Neural cell (in vitro differentiated cells): ENCODE measurements at regions not wholly inside any gene's neighbourhood (a gene's known extent, or its start where the extent isn't known, plus 50 kb on each side); places are given as distances from the start of the nearest gene placed in this dataset.

Source experiments
- H2AFZ ChIP-seq: fragments of 200-600, 300-800 bp; sonication (generic), shearing (Covaris generic); 2 replicates; pipeline ENCODE4 v1.6.0; 2014; ENCODE audit warnings: low read depth, mild to moderate bottlenecking, antibody characterized with exemption, low read length, moderate library complexity
- H3F3A ChIP-seq: fragments of 200-600 bp; shearing (Covaris generic); 2 replicates; pipeline ENCODE4 v1.6.1; 2016; ENCODE audit warnings: mild to moderate bottlenecking, moderate library complexity, mixed read lengths, antibody characterized with exemption, low read length; ENCODE audit not compliant: insufficient read depth, poor library complexity, severe bottlenecking
- H3K27ac ChIP-seq: fragments of 200-600, 300-800 bp; sonication (generic), shearing (Covaris generic); 2 replicates; pipeline ENCODE4 v1.5.1; 2014; ENCODE audit warnings: mild to moderate bottlenecking, low read length, moderate library complexity
- H3K27me3 ChIP-seq: fragments of 300-800, 200-600 bp; sonication (generic), shearing (Covaris generic); 2 replicates; pipeline ENCODE4 v1.6.0; 2014; ENCODE audit warnings: mild to moderate bottlenecking, low read depth, low read length, moderate library complexity; ENCODE audit not compliant: insufficient read depth
- H3K36me3 ChIP-seq: fragments of 300-800, 200-600 bp; sonication (generic), shearing (Covaris generic); 2 replicates; pipeline ENCODE4 v1.5.1; 2014; ENCODE audit warnings: mild to moderate bottlenecking, antibody characterized with exemption, low read length, moderate library complexity; ENCODE audit not compliant: insufficient read depth
- H3K4me2 ChIP-seq: fragments of 300-800, 200-600 bp; sonication (generic), shearing (Covaris generic); 2 replicates; pipeline ENCODE4 v1.6.0; 2014; ENCODE audit warnings: mild to moderate bottlenecking, low read length
- H3K4me3 ChIP-seq: fragments of 300-800, 200-600 bp; sonication (generic), shearing (Covaris generic); 2 replicates; pipeline ENCODE4 v1.5.1; 2014; ENCODE audit warnings: mild to moderate bottlenecking, low read length, moderate library complexity
- H3K79me2 ChIP-seq: fragments of 200-600 bp; shearing (Covaris generic); replicated peaks from 2 replicates; pipeline ENCODE4 v1.6.0; 2014; ENCODE audit warnings: mild to moderate bottlenecking, low read length, moderate library complexity; ENCODE audit not compliant: insufficient read depth
- H3K9ac ChIP-seq: fragments of 300-800, 200-600 bp; sonication (generic), shearing (Covaris generic); 2 replicates; pipeline ENCODE4 v1.6.1; 2016; ENCODE audit warnings: mild to moderate bottlenecking, low read length, mixed read lengths
- H3K9me2 ChIP-seq: fragments of 200-600 bp; shearing (Covaris generic); 2 replicates; pipeline ENCODE4 v1.6.1; 2016; ENCODE audit warnings: mild to moderate bottlenecking, low read length, mixed read lengths; ENCODE audit not compliant: insufficient read depth
- H3K9me3 ChIP-seq: fragments of 200-600, 300-800 bp; sonication (generic), shearing (Covaris generic); 2 replicates; pipeline ENCODE4 v1.6.1; 2016; ENCODE audit warnings: mild to moderate bottlenecking, mixed run types, low read length, moderate library complexity, mixed read lengths
- H4K20me1 ChIP-seq: fragments of 200-600 bp; shearing (Covaris generic); 2 replicates; pipeline ENCODE4 v1.6.1; 2016; ENCODE audit warnings: mild to moderate bottlenecking, mixed run types; ENCODE audit not compliant: insufficient read depth
- EP300 ChIP-seq: fragments of 450-650 bp; conservative IDR thresholded peaks from 2 replicates; pipeline ENCODE4 v1.6.1; 2014; ENCODE audit warnings: antibody characterized with exemption, mild to moderate bottlenecking, moderate library complexity; ENCODE audit not compliant: poor library complexity, severe bottlenecking
- EZH2 ChIP-seq: fragments of 200-600, 300-800 bp; shearing (Covaris generic), sonication (generic); IDR thresholded peaks from 2 replicates; pipeline ENCODE4 v1.6.1; 2014; ENCODE audit warnings: antibody characterized with exemption, low read length, borderline replicate concordance, mild to moderate bottlenecking; ENCODE audit not compliant: insufficient read depth, poor library complexity, severe bottlenecking
- MXI1 ChIP-seq: fragments of 450-650 bp; conservative IDR thresholded peaks from 2 replicates; pipeline ENCODE4 v1.6.1; 2014; ENCODE audit warnings: antibody characterized with exemption, mild to moderate bottlenecking; ENCODE audit not compliant: poor library complexity, severe bottlenecking
- POLR2AphosphoS5 ChIP-seq: IDR thresholded peaks from 2 replicates; pipeline ENCODE4 v1.6.1; 2012
- RAD21 ChIP-seq: fragments of 450-650 bp; conservative IDR thresholded peaks from 2 replicates; pipeline ENCODE4 v1.6.1; 2014; ENCODE audit warnings: antibody characterized with exemption, mild to moderate bottlenecking, moderate library complexity
- SMC3 ChIP-seq: fragments of 450-650 bp; conservative IDR thresholded peaks from 2 replicates; pipeline ENCODE4 v1.6.1; 2014; ENCODE audit warnings: antibody characterized with exemption, mild to moderate bottlenecking, moderate library complexity; ENCODE audit not compliant: poor library complexity
- TAF1 ChIP-seq: IDR thresholded peaks from 2 replicates; pipeline ENCODE4 v1.6.1; 2012; ENCODE audit warnings: low read depth
- TF ChIP-seq, protein P1 (sequence below): IDR thresholded peaks from 2 replicates; pipeline ENCODE4 v1.6.1; 2012; ENCODE audit warnings: borderline replicate concordance
- TF ChIP-seq, protein P2 (sequence below): fragments of 450-650 bp; IDR thresholded peaks from 2 replicates; pipeline ENCODE4 v1.5.1; 2014; ENCODE audit warnings: antibody characterized with exemption, mild to moderate bottlenecking, moderate library complexity; ENCODE audit not compliant: poor library complexity, severe bottlenecking

DNA sequence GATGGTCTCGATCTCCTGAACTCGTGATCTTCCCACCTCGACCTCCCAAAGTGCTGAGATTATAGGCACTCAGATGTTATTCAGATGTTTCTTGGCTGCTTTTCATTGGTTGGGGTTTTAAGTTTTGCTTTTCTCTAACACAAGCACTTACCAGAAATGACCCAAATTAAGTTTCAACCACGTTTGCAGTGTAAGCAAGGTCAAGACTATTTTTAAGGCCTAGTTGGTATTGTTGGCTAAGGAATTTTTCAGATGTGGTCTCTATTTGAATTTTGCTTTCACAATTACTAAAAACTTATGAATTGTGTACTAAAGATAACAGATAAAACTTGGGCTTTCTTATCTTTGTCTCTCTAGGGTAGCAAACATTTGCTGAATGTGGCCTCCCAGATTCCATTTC, 1756.9 kb upstream of the TENM3 start:
- H4K20me1 ChIP-seq, result no peaks in the 10 kb centered on the region
- H3K27ac ChIP-seq, result no peak overlapping the region
- H3K9me3 ChIP-seq, result no peaks in the 10 kb centered on the region
- no peaks in the 10 kb centered on the region for H3K9me2 ChIP-seq
- H3K27me3 ChIP-seq, result no peaks in the 10 kb centered on the region
- no peak for TF ChIP-seq EP300
- no peak for TF ChIP-seq TAF1
- TF ChIP-seq SMC3, result no peak
- TF ChIP-seq, protein P1, sequence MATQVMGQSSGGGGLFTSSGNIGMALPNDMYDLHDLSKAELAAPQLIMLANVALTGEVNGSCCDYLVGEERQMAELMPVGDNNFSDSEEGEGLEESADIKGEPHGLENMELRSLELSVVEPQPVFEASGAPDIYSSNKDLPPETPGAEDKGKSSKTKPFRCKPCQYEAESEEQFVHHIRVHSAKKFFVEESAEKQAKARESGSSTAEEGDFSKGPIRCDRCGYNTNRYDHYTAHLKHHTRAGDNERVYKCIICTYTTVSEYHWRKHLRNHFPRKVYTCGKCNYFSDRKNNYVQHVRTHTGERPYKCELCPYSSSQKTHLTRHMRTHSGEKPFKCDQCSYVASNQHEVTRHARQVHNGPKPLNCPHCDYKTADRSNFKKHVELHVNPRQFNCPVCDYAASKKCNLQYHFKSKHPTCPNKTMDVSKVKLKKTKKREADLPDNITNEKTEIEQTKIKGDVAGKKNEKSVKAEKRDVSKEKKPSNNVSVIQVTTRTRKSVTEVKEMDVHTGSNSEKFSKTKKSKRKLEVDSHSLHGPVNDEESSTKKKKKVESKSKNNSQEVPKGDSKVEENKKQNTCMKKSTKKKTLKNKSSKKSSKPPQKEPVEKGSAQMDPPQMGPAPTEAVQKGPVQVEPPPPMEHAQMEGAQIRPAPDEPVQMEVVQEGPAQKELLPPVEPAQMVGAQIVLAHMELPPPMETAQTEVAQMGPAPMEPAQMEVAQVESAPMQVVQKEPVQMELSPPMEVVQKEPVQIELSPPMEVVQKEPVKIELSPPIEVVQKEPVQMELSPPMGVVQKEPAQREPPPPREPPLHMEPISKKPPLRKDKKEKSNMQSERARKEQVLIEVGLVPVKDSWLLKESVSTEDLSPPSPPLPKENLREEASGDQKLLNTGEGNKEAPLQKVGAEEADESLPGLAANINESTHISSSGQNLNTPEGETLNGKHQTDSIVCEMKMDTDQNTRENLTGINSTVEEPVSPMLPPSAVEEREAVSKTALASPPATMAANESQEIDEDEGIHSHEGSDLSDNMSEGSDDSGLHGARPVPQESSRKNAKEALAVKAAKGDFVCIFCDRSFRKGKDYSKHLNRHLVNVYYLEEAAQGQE, result no peak
- TF ChIP-seq RAD21, result no peak
- TF ChIP-seq, protein P2, sequence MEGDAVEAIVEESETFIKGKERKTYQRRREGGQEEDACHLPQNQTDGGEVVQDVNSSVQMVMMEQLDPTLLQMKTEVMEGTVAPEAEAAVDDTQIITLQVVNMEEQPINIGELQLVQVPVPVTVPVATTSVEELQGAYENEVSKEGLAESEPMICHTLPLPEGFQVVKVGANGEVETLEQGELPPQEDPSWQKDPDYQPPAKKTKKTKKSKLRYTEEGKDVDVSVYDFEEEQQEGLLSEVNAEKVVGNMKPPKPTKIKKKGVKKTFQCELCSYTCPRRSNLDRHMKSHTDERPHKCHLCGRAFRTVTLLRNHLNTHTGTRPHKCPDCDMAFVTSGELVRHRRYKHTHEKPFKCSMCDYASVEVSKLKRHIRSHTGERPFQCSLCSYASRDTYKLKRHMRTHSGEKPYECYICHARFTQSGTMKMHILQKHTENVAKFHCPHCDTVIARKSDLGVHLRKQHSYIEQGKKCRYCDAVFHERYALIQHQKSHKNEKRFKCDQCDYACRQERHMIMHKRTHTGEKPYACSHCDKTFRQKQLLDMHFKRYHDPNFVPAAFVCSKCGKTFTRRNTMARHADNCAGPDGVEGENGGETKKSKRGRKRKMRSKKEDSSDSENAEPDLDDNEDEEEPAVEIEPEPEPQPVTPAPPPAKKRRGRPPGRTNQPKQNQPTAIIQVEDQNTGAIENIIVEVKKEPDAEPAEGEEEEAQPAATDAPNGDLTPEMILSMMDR, result no peak
- TF ChIP-seq MXI1, result no peak
- TF ChIP-seq POLR2AphosphoS5, result no peak
- no peak overlapping the region for H2AFZ ChIP-seq
- no peak overlapping the region for H3K9ac ChIP-seq
- no peaks in the 10 kb centered on the region for H3K36me3 ChIP-seq
- H3F3A ChIP-seq, result no peaks in the 10 kb centered on the region
- H3K4me3 ChIP-seq, result no peak overlapping the region
- H3K4me2 ChIP-seq, result no peak overlapping the region
- no peaks in the 10 kb centered on the region for H3K79me2 ChIP-seq

GRCh38 chr4:180489787-180490186, 1753.4 kb upstream of the TENM3 start:
- Histone ChIP-seq H3K4me2 (no peak overlapping the region), H2AFZ (no peak overlapping the region), H3K9me3 (no peaks in the 10 kb centered on the region)

More at GRCh38 chr4:180489787-180490186, 1753.4 kb upstream of the TENM3 start:
- Histone ChIP-seq H3K36me3 (no peaks in the 10 kb centered on the region), H3K4me3 (no peak overlapping the region), H3F3A (no peaks in the 10 kb centered on the region), H3K9ac (no peak overlapping the region), H3K79me2 (no peaks in the 10 kb centered on the region), H3K27me3 (no peaks in the 10 kb centered on the region), H4K20me1 (no peaks in the 10 kb centered on the region), H3K9me2 (no peaks in the 10 kb centered on the region), H3K27ac (no peak overlapping the region)
- TF ChIP-seq TAF1 (no peak), RAD21 (no peak), POLR2AphosphoS5 (no peak), MXI1 (no peak), SMC3 (no peak), EP300 (no peak), EZH2 (no peak)
- TF ChIP-seq, protein P1, result no peak
- TF ChIP-seq, protein P2, result no peak
